GM23248 (cell line): ENCODE measurements at regions not wholly inside any gene's neighbourhood (a gene's known extent, or its start where the extent isn't known, plus 50 kb on each side); places are given as distances from the start of the nearest gene placed in this dataset.

ENCODE experiments used
- EZH2 ChIP-seq: fragments of 200-600 bp; sonication (generic); IDR thresholded peaks from 2 replicates; pipeline ENCODE4 v1.6.1; 2018; ENCODE audit warnings: antibody characterized with exemption, mild to moderate bottlenecking; ENCODE audit not compliant: insufficient read depth, poor library complexity, severe bottlenecking
- EZH2phosphoT487 ChIP-seq: fragments of 200-600 bp; sonication (generic); IDR thresholded peaks from 2 replicates; pipeline ENCODE4 v1.6.1; 2018; ENCODE audit warnings: antibody characterized with exemption, moderate library complexity, mild to moderate bottlenecking, low read depth; ENCODE audit not compliant: insufficient read depth

DNA sequence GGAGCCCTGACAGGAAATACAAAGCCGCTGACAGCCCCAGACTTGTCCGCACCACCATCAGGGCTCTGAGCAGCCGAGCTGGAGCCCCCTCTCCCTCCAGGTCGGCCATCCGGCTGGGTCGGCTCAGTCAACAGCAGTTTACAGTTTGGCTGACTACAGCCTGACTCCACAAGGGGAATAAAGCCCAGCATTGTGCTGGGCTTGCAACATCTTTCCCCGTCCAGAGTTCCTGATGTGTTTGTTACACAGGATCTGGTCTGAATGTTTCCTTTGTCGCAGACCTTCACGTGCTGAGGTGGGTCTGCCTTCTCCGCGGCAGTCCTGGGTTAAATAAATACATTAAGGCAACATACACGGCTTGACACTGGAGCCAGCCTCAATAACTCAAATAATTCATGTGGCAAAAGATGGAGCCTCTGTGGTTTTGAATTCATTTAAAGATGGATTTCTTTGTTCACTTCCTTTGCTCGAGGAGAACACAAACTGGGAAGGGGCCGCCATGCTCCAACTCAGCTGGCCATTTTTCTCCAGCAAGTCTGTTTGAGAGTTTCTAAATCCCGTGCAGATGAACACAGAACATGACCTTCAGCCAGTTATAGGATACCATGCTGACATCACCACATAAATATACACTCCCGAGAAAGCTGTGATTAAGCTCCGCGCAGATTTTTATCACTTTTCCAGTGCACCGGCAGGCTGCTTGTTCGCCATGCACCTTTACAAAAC is 192.1 kb downstream of the WDR11 start:
- no peak for TF ChIP-seq EZH2
- no peak for TF ChIP-seq EZH2phosphoT487
